ENCODE measurements at regions not wholly inside any gene's neighbourhood (a gene's known extent, or its start where the extent isn't known, plus 50 kb on each side); places are given as distances from the start of the nearest gene placed in this dataset.

GRCh38 chr2:228339525-228339924, 158.0 kb upstream of the SPHKAP start:
- DNase-seq (ENCODE audit: extremely low read depth in 1 of 11, low read depth in 9 of 11, low spot score in 4 of 11): no peak

- no peak for DNase-seq (ENCODE audit: extremely low read depth in 1 of 11, low read depth in 9 of 11, low spot score in 4 of 11)
Measured at GRCh38 chr2:228334180-228334579, 152.7 kb upstream of the SPHKAP start.

- DNase-seq (ENCODE audit: extremely low read depth in 1 of 11, low read depth in 9 of 11, low spot score in 4 of 11): no peak
Measured at GRCh38 chr2:228329282-228329681, 147.8 kb upstream of the SPHKAP start.

- no peak for DNase-seq (ENCODE audit: extremely low read depth in 1 of 11, low read depth in 9 of 11, low spot score in 4 of 11)
Measured at GRCh38 chr2:228321015-228321414, 139.5 kb upstream of the SPHKAP start.

GRCh38 chr2:228318218-228318617, 136.7 kb upstream of the SPHKAP start:
- DNase-seq (ENCODE audit: extremely low read depth in 1 of 11, low read depth in 9 of 11, low spot score in 4 of 11): peak in 4 of 11 donors; percentile 0 to 5 (median 2)

GRCh38 chr2:228312172-228312571, 130.7 kb upstream of the SPHKAP start:
- DNase-seq (ENCODE audit: extremely low read depth in 1 of 11, low read depth in 9 of 11, low spot score in 4 of 11): no peak

- no peak for DNase-seq (ENCODE audit: extremely low read depth in 1 of 11, low read depth in 9 of 11, low spot score in 4 of 11)
Measured at GRCh38 chr2:228303960-228304359, 122.5 kb upstream of the SPHKAP start.

- DNase-seq (ENCODE audit: extremely low read depth in 1 of 11, low read depth in 9 of 11, low spot score in 4 of 11): no peak
Measured at GRCh38 chr2:228283491-228284171, 102.1 kb upstream of the SPHKAP start.

GRCh38 chr2:228282376-228282775, 100.9 kb upstream of the SPHKAP start:
- no peak for DNase-seq (ENCODE audit: extremely low read depth in 1 of 11, low read depth in 9 of 11, low spot score in 4 of 11)

- no peak for DNase-seq (ENCODE audit: extremely low read depth in 1 of 11, low read depth in 9 of 11, low spot score in 4 of 11)
Measured at GRCh38 chr2:228273159-228273558, 91.7 kb upstream of the SPHKAP start.

- no peak for DNase-seq (ENCODE audit: extremely low read depth in 1 of 11, low read depth in 9 of 11, low spot score in 4 of 11)
Measured at GRCh38 chr2:228269351-228269750, 87.9 kb upstream of the SPHKAP start.

- DNase-seq (ENCODE audit: extremely low read depth in 1 of 11, low read depth in 9 of 11, low spot score in 4 of 11): no peak
Measured at GRCh38 chr2:228268756-228269155, 87.3 kb upstream of the SPHKAP start.

GRCh38 chr2:228268301-228268700, 86.8 kb upstream of the SPHKAP start:
- DNase-seq (ENCODE audit: extremely low read depth in 1 of 11, low read depth in 9 of 11, low spot score in 4 of 11): no peak

GRCh38 chr2:228263156-228263555, 81.7 kb upstream of the SPHKAP start:
- DNase-seq (ENCODE audit: extremely low read depth in 1 of 11, low read depth in 9 of 11, low spot score in 4 of 11): no peak

- no peak for DNase-seq (ENCODE audit: extremely low read depth in 1 of 11, low read depth in 9 of 11, low spot score in 4 of 11)
Measured at GRCh38 chr2:228261546-228261945, 80.1 kb upstream of the SPHKAP start.

- DNase-seq (ENCODE audit: extremely low read depth in 1 of 11, low read depth in 9 of 11, low spot score in 4 of 11): no peak
Measured at GRCh38 chr2:228257379-228257778, 75.9 kb upstream of the SPHKAP start.

- DNase-seq (ENCODE audit: extremely low read depth in 1 of 11, low read depth in 9 of 11, low spot score in 4 of 11): no peak
Measured at GRCh38 chr2:228253752-228254151, 72.3 kb upstream of the SPHKAP start.

- no peak for DNase-seq (ENCODE audit: extremely low read depth in 1 of 11, low read depth in 9 of 11, low spot score in 4 of 11)
Measured at GRCh38 chr2:228247335-228247734, 65.8 kb upstream of the SPHKAP start.

GRCh38 chr2:228245601-228246000, 64.1 kb upstream of the SPHKAP start:
- no peak for DNase-seq (ENCODE audit: extremely low read depth in 1 of 11, low read depth in 9 of 11, low spot score in 4 of 11)

GRCh38 chr2:228242591-228242990, 61.1 kb upstream of the SPHKAP start:
- no peak for DNase-seq (ENCODE audit: extremely low read depth in 1 of 11, low read depth in 9 of 11, low spot score in 4 of 11)

GRCh38 chr2:228239907-228240561, 58.5 kb upstream of the SPHKAP start:
- no peak for DNase-seq (ENCODE audit: extremely low read depth in 1 of 11, low read depth in 9 of 11, low spot score in 4 of 11)

All from renal cortex interstitium (tissue), 11 donors.